Pons (tissue), 1 donor: ENCODE measurements at regions not wholly inside any gene's neighbourhood (a gene's known extent, or its start where the extent isn't known, plus 50 kb on each side); places are given as distances from the start of the nearest gene placed in this dataset.
"Not testable (repeated sequence)": the region's sequence is repeated elsewhere in the genome, so short reads cannot be mapped to it uniquely, and the experiment has no call there.

Experiments used
- DNase-seq: peaks from one replicate; pipeline ENCODE4 v3.0.0-alpha.2; 2016; ENCODE audit warnings: low spot score

DNA sequence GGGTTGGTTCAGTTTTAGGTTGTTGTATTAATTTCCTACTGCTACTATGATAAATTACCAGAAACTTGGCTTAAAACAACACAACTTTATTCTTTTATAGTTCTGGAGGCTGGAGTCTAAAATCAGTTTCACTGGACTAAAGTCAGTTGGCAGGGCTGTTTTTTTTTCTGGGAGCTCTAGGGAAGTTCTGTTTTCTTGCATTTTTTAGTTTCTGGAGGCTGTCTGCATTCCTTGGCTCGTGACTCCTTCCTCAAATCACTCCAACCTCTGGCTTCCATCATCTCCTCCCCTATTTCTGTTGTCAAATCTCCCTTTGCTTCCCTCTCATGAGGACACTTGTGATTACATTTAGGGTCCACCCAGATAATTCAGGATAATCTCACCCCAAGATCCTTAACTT lies 51.3 kb upstream of the SUB1 start:
- DNase-seq, result no peak

DNA sequence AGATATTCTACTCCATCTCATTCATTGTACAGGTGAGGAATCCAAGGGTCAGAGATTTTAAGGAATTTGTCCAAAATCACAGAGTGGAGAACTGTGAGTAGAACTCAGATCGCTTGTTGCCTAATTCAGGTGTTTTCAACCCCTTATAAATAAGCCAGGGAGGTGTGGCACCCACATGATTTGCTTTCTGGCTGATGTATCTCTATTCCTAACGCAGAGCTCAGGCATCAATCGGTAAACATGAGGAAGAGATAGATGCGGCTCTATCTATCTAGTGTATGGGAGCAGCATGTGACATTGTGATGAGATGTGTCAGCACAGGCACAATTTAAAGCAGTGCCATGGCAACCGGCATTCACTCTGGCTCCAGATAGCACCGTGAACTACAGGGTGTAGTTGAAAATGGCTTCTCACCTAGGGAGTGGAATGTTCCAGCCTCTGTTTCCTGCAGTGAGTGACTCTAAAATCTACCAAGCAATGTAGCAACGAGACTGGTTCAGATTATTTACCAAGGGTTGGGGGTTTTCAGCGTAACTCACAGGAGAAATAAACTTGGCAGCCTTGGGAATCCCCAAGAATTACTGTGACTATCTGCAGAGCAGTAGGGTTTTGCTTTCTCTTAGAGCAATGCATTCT lies 53.4 kb upstream of the SUB1 start:
- DNase-seq, result no peak

DNA sequence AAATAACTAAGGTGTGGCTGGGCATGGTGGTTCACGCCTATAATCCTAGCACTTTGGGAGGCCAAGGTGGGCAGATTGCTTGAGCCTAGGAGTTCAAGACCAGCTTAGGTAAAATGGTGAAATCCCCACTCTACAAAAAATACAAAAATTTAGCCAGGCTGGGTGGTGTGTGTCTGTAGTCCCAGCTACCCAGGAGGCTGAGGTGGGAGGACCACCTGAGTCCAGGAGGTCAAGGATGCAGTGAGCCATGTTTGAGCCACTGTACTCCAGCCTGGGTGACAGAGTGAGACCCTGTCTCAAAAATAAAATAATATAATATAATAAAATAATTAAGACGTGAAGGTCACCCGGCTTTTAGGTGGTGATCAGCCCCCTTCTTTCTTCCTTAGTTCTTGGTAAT lies 58.0 kb upstream of the SUB1 start:
- not testable (repeated sequence) for DNase-seq

DNA sequence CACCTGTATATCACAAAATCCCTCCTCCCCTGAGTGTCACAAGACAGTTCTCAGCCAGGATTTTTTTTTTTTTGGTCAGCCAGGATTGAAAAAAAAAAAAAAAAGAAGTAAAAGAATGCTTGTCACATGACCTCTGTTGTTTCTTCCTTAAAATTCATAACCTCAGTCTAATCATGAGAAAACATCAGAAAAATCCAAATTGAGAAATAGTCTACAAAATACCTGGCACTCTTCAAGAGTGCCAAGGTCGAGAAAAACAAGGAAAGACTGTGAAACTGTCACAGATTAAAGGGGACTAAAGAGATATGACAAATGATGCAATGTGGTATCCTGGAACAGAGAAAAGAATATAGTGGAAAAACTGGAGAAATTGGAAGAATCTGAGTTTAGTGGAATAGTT lies 58.5 kb upstream of the SUB1 start:
- no peak for DNase-seq

DNA sequence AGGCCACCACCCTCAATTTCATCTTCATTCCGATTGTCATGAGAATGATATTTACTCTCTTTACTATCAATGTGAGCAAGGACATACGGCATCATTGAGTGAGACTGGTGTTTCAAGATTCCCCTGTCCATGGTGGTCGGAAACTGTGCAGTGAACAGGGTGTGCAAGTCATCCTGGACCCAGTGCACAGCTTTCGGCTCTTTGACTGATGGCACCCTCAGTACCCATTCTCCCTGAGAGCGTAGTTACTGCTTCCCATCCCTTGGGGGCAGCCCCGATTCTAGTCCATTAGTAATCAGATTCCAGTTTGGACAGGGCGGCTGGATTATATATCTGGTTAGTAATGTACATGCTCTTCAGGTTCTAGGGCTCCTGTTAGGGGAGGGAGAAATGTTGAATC lies 61.7 kb upstream of the SUB1 start:
- DNase-seq, result no peak

DNA sequence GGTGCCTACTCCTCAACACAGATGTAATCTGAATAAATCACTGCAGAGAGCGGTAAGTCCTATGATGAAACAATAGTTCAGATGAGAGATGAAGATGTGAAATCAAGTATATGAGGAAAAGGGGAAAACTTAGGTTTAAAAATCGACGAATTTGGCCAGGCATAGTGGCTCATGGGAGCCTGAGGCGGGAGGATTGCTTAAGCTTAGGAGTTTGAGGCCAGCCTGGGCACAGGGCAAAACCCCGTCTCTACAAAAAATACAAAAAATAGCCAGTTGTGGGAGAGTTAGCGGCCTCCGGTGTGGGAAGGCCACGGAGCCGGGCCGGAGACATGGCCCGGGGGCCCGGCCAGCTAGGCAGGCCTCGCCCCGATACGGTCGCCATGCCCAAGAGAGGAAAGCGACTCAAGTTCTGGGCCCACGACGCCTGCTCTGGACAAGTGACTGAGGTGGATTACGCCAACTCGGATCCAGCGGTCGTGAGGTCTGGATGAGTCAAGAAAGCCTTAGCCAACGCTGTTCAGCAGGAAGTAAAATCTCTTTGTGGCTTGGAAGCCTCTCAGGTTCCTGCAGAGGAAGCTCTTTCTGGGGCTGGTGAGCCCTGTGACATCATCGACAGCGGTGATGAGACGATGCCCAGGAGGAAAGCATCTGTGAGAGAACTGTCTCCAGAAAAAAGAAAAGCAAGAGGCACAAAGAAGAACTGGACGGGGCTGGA lies 62.8 kb upstream of the SUB1 start:
- DNase-seq, result no peak

DNA sequence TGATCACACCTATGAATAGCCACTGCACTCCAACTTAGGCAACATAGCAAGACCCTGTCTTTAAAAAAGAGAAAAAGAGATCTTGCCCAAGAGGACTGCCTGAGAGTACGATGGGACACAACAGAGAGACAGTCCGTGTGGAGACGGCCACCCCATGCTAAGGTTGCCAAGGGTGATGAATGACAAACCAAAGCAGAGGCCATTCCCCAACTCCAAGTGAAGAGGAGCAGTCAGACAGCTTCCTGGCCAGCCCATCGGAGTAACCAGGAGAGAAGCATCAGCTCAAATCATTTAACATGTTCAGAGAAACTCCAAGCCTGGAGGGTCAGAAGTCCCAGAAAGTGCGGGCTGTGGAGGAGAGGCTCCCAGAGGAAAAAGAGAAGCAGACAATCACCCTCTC lies 63.9 kb upstream of the SUB1 start:
- DNase-seq, result no peak

DNA sequence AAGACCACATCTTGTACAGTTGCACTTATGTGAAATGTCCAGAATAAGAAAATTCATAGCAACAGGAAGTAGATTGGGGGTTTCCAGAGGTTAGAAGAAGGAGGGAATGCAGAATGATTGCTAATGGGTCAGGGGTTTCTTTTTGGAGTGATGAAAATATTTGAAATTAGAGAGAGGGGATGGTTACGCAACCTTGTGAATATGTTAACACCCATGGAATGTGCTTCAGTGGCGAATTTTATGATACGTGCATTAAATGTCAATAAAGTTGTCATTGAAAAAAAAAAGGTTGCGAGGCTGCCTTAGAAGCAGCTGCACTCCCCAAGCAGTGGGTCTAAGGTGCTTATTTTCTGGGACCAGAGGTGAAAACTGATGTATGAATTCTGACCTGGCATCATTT lies 64.4 kb upstream of the SUB1 start:
- no peak for DNase-seq

DNA sequence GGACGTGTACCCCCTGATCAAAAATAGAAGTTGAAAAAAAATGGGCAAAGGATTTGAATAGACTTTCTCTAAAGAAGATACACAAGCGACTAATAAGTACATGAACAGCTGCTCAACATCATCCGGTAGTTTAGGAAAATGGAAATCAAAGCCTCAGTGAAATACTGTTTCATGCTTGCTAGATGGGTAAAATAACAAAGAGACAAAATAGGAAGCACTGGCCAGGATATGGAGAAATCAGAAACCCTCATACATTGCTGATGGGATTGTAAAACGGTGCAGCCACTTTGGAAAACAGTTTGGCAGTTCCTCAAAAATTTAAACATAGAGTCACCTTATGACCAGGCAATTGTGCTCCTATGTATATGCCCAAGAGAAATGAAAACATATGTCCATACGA lies 65.0 kb upstream of the SUB1 start:
- no peak for DNase-seq

DNA sequence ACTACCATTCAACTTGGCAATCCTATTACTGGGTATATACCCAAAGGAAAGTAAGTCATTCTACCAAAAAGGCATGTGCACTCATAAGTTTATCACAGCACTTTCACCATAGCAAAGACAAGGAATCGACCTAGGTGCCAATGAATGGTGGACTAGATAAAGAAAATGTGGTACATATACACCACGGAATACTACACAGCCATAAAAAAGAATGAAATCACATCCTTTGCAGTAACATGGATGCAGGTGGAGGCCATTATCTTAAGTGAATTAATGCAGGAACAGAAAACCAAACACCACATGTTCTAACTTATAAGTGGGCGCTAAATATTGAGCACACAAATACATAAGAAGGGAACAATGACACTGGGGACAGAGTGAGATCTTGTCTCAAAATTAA lies 65.8 kb upstream of the SUB1 start:
- no peak for DNase-seq

DNA sequence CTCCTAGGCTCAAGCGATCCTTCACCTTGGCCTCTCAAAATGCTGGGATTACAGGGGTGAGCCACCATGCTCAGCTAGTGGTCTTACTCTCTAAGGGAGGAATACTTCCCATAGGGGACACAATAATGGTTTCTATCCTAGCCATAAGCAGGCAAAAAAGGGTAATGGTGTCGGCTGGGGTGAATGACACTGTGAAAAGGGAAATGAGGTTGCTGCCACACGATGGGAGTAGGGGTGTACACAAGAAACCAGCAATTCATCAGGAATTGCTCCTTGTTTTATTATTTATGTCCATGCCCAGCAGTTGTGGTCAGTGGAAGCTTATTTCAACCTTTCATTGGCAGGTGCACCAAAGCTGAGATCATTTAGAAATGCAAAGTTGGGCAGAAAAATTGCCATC lies 70.3 kb upstream of the ZFR start:
- DNase-seq, result no peak

DNA sequence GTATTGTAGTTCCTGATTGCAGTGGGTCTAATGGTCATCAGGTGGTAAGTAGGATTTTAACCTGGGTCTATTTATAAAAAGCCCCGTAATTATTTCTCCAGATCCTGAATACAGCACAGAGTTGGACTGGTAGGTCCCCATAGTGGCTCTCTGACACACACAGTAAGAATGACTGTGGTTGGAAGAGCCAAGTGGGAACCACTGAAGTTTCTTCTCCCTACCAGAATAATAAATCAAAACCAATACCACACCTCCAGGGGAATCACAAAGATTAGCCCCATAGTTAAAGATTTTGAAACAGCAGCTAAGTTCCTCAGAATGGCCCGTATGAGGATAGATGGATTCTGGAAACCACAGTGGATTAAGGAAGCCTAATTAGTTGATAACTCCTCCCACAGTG lies 68.4 kb upstream of the ZFR start:
- no peak for DNase-seq

DNA sequence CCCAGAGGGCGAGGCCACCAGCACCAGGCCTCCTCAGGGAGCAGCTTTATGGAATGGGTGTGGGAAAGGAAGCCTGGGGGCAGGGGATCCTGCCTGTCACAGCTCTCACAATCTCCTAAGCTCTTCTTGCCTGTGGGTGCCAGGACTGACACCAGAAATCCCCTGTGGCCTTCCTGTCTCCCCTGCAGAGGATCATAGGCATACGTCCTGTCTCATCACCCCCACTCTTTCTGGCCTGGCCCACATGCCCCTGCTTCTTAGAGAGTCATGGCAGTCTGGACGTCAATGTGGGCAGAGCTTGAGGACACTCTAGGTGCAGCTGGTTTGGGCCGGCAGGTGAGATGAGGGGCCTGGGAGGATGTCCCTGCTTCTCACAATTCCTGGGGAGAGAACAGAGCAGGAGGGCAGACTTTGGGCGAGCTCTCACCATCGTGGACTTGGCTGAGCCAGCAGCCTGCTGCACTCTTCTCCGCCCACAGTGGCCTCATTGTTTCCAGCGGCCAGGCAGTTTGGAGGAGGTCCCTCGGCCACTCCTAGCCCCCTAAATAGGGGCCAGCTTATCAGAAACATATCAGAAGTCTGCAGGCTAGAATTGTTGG lies 67.3 kb upstream of the ZFR start:
- no peak for DNase-seq

DNA sequence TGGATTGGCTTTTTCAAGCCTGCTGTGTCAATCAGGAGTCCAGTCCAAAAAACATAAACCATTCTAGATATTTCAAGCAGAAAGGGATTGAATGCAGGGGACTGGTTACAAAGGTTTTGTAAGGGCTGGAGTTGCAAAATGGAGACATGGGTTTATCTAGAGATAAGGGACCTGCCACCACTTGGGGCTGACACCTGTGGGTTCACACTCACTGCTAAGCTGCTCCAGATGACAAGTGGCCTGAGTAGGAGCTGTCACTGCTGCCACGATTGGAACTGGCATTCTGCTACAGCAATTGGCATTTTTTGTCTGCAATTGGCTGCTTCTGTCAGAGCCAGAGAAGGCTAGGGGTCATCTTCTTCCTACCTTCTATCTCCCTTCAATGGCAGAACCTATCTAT lies 66.3 kb upstream of the ZFR start:
- DNase-seq, result no peak

DNA sequence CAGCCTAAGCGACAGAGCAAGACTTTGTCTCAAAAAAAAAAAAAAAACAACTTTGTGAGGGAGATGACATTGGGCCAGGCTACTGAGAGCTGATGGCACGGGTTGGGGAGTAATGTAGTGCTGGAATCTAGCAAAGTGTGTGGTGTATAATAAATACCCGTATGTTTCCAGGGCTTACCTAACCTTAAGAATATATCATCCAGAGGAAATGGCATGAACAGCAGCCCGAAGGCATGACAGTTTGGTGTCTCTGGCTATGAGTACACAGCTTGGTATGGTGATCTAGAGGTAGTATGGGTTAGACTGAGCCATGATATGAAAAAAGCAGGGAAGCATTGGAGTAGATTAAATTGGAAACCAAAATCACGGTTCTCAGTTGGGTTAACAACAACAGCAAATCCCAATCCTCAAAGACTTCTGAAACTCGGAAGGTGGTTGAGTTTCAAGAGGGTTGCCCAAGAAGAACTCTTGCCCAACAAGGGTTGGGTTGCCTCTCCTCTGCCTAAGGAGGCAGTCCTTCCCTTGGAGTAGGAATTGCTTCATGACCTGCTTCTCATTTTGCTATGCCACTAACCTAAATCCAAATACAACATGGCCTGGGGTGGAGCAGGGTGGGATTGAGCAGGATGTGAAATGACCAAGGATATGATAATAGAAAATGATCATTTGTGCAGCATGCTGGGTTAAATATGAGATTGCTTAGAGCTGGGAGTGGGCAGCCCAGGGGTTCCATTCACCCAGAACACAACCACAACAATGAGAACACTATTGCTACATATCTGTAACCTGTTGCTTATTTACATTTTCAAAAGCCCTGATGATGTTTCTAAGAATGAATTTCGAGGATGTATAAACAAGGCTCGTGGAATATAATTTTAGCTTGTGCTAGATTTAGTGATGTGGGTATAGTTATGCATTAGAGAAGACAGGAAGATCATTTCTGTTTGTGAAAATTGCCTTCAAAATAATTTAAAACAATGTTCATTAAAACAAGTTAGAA lies 64.6 kb upstream of the ZFR start:
- DNase-seq, result no peak

DNA sequence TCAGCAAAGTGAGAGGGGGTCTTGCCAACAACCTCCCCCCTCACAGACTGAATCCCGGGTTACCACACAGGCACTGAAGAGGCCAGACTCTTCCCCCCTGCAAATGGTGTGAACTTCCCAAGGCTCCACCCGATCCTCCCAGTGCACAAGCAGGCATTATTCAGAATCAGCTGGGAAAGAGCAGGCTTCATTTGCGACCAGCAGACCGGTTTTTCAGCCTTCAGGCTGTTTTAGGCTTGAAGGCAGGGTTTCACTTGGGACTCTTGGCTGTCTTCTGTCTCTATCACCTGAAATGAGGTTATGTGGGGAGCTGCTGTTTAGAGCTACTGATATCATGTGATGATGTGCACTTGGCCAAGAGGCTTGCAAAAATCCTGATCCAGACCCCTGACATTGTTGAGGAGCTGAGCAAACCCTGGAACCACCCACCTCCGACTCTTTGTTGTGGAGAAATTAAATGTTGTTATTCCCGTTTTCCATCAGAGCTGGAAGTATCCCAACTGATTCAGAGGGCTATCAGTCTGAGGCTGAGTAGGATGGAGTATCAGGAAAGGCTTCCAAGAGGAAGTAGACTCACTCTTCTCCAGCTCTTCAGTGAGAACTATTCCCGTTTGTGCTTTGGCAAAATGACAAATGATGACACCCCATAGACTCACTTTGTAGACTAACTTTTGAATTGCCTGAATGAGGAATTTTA lies 63.3 kb upstream of the ZFR start:
- DNase-seq, result no peak

DNA sequence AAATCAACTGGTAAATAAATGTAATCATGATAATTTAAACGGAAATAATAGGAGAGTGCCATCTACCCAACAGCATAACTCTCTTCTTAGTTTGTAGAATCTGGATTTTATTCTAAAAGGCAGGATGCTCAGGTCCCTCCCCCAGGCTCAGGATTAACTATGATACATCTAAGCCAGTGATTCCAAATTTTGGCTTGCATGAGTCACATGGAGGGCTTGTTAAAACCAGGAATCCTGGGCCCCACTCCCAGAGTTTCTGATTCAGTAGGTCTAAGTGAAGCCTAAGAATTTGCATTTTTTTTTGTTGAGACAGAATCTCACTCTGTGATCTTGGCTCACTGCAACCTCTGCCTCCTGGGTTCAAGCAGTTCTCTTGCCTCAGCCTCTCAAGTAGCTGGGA lies 62.3 kb upstream of the ZFR start:
- peak; percentile 15 for DNase-seq

DNA sequence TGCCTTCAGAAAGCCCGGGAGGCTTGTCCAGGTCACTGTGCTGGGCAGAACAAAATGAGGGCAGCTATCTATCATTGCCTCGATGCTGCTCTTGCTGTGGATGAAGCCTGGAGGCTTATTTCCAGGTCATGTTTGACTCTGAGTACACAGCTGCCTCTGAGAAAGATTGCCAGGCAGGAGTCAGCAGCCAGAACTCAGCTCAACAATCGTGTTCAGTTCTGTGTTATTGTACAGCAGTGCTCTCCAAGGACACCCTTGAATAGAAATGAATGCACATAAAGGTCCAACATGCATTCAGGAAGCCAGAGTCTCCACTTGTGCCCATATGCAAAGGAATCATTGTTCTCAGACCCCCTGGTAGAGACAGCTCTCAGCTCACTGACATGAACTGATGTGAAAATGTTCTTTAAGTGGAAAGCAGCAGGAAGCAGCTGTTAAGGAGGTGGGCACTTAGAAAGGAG lies 61.7 kb upstream of the ZFR start:
- peak; percentile 82 for DNase-seq

DNA sequence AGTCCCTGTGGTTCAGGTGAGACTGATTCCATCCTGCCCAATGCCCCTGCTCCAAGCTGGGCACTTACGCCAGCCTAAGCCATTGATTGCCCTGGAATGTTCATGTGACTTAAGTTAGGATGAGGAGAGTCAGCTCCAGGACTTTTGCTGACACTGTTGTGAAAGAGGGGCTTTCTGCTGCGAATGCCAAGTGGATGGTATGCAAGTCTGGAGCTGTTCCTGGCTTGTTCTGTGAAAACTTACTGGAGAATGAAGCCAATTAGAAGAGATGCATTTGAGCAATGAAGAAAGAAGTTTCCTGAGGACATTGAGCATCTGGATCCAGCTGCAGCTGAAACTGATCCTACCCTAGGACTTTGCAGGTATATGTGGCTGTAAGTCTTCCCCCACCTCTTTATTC lies 61.2 kb upstream of the ZFR start:
- no peak for DNase-seq

DNA sequence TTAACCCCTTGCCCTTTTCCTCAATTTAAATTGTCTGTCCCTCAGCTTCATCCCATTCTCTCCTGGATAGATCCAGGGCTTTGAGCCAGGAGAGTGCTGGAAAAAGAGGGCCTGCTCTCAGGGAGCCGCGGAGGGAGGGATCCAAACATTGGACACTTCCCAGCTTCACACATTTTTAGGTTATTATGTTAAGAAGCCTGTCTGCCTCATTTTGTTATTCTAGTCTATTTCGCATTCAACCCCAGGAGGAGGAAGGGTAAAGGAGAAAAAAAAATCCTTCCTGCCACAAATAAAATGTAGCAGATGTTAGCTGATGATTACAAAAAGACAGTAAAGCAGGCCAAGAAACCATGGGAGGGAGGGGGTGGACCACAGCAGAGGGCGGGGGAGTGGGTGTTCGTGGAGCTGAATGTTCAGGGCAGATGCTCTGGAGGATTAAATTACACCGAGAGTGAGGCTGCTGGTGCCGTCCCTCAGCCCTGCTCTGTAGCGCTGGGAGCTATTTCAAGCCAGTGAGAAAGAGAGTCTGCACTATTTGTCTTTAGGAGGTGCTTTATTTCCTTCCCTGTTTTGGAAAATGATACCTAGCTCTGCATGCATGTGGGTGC lies 60.6 kb upstream of the ZFR start:
- peak; percentile 58 for DNase-seq

DNA sequence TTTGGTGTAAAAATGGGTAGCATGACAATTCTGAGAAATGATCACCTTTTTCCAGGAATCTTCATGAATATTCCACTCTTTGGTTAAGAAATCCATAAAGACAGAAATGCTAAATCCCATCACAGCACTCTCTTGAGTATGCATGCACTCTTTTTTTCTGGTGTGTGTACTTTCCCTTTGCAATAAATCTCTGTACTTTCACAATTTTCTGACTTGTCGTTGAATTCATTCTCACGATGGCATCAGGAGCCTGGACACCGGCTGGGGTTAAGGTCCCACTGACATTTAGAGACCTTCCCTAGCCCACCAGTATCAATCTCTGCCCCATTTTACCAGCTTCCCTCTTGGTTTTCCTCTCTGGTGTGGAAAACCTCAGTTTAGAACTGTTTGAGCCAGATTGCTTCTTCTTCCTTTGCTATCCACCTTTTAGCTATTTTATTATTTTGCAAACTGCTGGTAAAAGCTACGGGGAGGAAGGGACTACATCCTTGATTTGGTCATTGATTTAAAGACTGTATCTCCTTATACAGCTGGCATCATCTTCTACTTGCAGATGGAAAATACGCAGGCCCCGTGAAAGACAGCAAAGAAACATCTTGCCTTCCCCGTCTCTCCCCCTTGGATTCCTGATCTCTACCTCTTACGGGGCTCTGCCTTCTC lies 59.9 kb upstream of the ZFR start:
- peak; percentile 6 for DNase-seq
